Hepatocyte (in vitro differentiated cells): ENCODE measurements at regions not wholly inside any gene's neighbourhood (a gene's known extent, or its start where the extent isn't known, plus 50 kb on each side); places are given as distances from the start of the nearest gene placed in this dataset.

Experiments
- DNase-seq: peaks from one replicate; pipeline ENCODE4 v3.0.0-alpha.2; 2016; ENCODE audit warnings: low spot score
- H2AFZ ChIP-seq: fragments of 200-600 bp; sonication (generic); 2 replicates; pipeline ENCODE4 v1.6.0; 2016; ENCODE audit warnings: antibody characterized with exemption, mild to moderate bottlenecking
- H3K27ac ChIP-seq: fragments of 200-600 bp; sonication (generic); 2 replicates; pipeline ENCODE4 v1.5.1; 2016; ENCODE audit warnings: mild to moderate bottlenecking
- H3K27me3 ChIP-seq: fragments of 200-600 bp; sonication (generic); 2 replicates; pipeline ENCODE4 v1.6.1; 2016
- H3K36me3 ChIP-seq: fragments of 200-600 bp; sonication (generic); replicated peaks from 2 replicates; pipeline ENCODE4 v1.5.1; 2016; ENCODE audit warnings: low read depth; ENCODE audit not compliant: insufficient read depth
- H3K4me1 ChIP-seq: fragments of 200-600 bp; sonication (generic); 2 replicates; pipeline ENCODE4 v1.5.1; 2016; ENCODE audit warnings: mild to moderate bottlenecking, moderate library complexity; ENCODE audit not compliant: insufficient read depth
- H3K4me2 ChIP-seq: fragments of 200-600 bp; sonication (generic); 2 replicates; pipeline ENCODE4 v1.6.0; 2016
- H3K4me3 ChIP-seq: fragments of 200-600 bp; sonication (generic); 2 replicates; pipeline ENCODE4 v1.5.1; 2016; ENCODE audit warnings: mild to moderate bottlenecking
- H3K79me2 ChIP-seq: fragments of 200-600 bp; sonication (generic); 2 replicates; pipeline ENCODE4 v1.6.0; 2017; ENCODE audit warnings: mild to moderate bottlenecking
- H3K9me2 ChIP-seq: fragments of 200-600 bp; sonication (generic); replicated peaks from 2 replicates; pipeline ENCODE4 v1.6.0; 2017; ENCODE audit warnings: mild to moderate bottlenecking; ENCODE audit not compliant: insufficient read depth
- H3K9me3 ChIP-seq: fragments of 200-600 bp; sonication (generic); 2 replicates; pipeline ENCODE4 v1.5.1; 2016; ENCODE audit warnings: low read depth, mild to moderate bottlenecking
- H4K20me1 ChIP-seq: fragments of 200-600 bp; sonication (generic); 2 replicates; pipeline ENCODE4 v1.6.0; 2016; ENCODE audit warnings: mild to moderate bottlenecking; ENCODE audit not compliant: insufficient read depth, poor library complexity, severe bottlenecking
- CTCF ChIP-seq: fragments of 200-600 bp; sonication (generic); IDR thresholded peaks from 2 replicates; pipeline ENCODE4 v1.5.1; 2016; ENCODE audit warnings: antibody characterized with exemption, mild to moderate bottlenecking; ENCODE audit not compliant: poor library complexity
- EZH2 ChIP-seq: fragments of 200-600 bp; sonication (generic); IDR thresholded peaks from 2 replicates; pipeline ENCODE4 v1.6.1; 2016; ENCODE audit warnings: antibody characterized with exemption, mild to moderate bottlenecking, borderline replicate concordance
- EZH2phosphoT487 ChIP-seq: fragments of 200-600 bp; sonication (generic); IDR thresholded peaks from one replicate; pipeline ENCODE4 v1.6.1; 2018; ENCODE audit warnings: antibody characterized with exemption, mild to moderate bottlenecking, low read depth, moderate library complexity; ENCODE audit not compliant: unreplicated experiment, severe bottlenecking
- WGBS: methylation state at CpG from one replicate; pipeline ENCODE4 v1.1.6; 2016; ENCODE audit warnings: low lambda C conversion rate; ENCODE audit errors: missing lambda C conversion rate; 5-methylcytosine and 5-hydroxymethylcytosine counted together

GRCh38 chr10:43890124-43890523, 241.4 kb upstream of the ZNF32 start:
- no peak overlapping the region for H3K4me3 ChIP-seq
- no peak for TF ChIP-seq EZH2phosphoT487
- no peak for TF ChIP-seq CTCF
- no peak for TF ChIP-seq EZH2
- H3K36me3 ChIP-seq: no peaks in the 10 kb centered on the region
- WGBS: 63% methylated on average over 2 of the region's 2 CpGs
- no peaks in the 10 kb centered on the region for H3K79me2 ChIP-seq
- H3K4me1 ChIP-seq: no peaks in the 10 kb centered on the region
- H4K20me1 ChIP-seq: no peaks in the 10 kb centered on the region
- no peak overlapping the region for H2AFZ ChIP-seq
- H3K9me2 ChIP-seq: no peaks in the 10 kb centered on the region
- no peaks in the 10 kb centered on the region for H3K9me3 ChIP-seq
- H3K4me2 ChIP-seq: no peak overlapping the region
- no peaks in the 10 kb centered on the region for H3K27me3 ChIP-seq
- no peak overlapping the region for H3K27ac ChIP-seq
- DNase-seq: no peak

- 72% methylated on average over 3 of the region's 3 CpGs for WGBS
- Histone ChIP-seq H2AFZ (no peak overlapping the region), H3K36me3 (no peaks in the 10 kb centered on the region), H3K9me2 (no peaks in the 10 kb centered on the region), H3K27me3 (no peaks in the 10 kb centered on the region), H3K9me3 (no peaks in the 10 kb centered on the region), H3K4me3 (no peak overlapping the region), H3K27ac (no peak overlapping the region), H4K20me1 (no peaks in the 10 kb centered on the region), H3K4me1 (no peaks in the 10 kb centered on the region), H3K4me2 (no peak overlapping the region), H3K79me2 (no peaks in the 10 kb centered on the region)
- DNase-seq: no peak
- no peak for TF ChIP-seq CTCF
- no peak for TF ChIP-seq EZH2
- TF ChIP-seq EZH2phosphoT487: no peak
These were observed 239.9 kb upstream of the ZNF32 start for GRCh38 chr10:43888586-43888985.

GRCh38 chr10:43885842-43886241, 237.2 kb upstream of the ZNF32 start:
- H3K4me3 ChIP-seq: no peak overlapping the region
- no peaks in the 10 kb centered on the region for H3K79me2 ChIP-seq
- no peak overlapping the region for H3K27ac ChIP-seq
- H3K4me1 ChIP-seq: no peaks in the 10 kb centered on the region
- no peak for TF ChIP-seq CTCF
- no peak overlapping the region for H2AFZ ChIP-seq
- H3K9me3 ChIP-seq: no peaks in the 10 kb centered on the region
- no peaks in the 10 kb centered on the region for H3K36me3 ChIP-seq
- no peaks in the 10 kb centered on the region for H3K9me2 ChIP-seq
- 80% methylated on average over 2 of the region's 2 CpGs for WGBS
- no peak overlapping the region for H3K4me2 ChIP-seq
- H3K27me3 ChIP-seq: no peaks in the 10 kb centered on the region
- no peak for DNase-seq
- H4K20me1 ChIP-seq: no peaks in the 10 kb centered on the region

GRCh38 chr10:43885252-43885651, 236.6 kb upstream of the ZNF32 start:
- H3K27ac ChIP-seq: no peak overlapping the region
- H3K27me3 ChIP-seq: no peaks in the 10 kb centered on the region
- no peaks in the 10 kb centered on the region for H3K4me1 ChIP-seq
- H3K9me3 ChIP-seq: no peaks in the 10 kb centered on the region
- 93% methylated on average over 5 of the region's 5 CpGs for WGBS
- TF ChIP-seq CTCF (no peak), EZH2phosphoT487 (no peak), EZH2 (no peak)
- no peak for DNase-seq
- H3K4me2 ChIP-seq: no peak overlapping the region
- H3K36me3 ChIP-seq: no peaks in the 10 kb centered on the region
- no peak overlapping the region for H2AFZ ChIP-seq
- H4K20me1 ChIP-seq: no peaks in the 10 kb centered on the region
- no peaks in the 10 kb centered on the region for H3K79me2 ChIP-seq
- no peak overlapping the region for H3K4me3 ChIP-seq
- no peaks in the 10 kb centered on the region for H3K9me2 ChIP-seq
